ENCODE measurements at regions not wholly inside any gene's neighbourhood (a gene's known extent, or its start where the extent isn't known, plus 50 kb on each side); places are given as distances from the start of the nearest gene placed in this dataset.
"Not testable (repeated sequence)": the region's sequence is repeated elsewhere in the genome, so short reads cannot be mapped to it uniquely, and the experiment has no call there.

- no peak for DNase-seq (ENCODE audit: low read depth)
Measured at GRCh38 chr5:158264264-158264663, 405.3 kb upstream of the CLINT1 start.

GRCh38 chr5:158261674-158262367, 402.9 kb upstream of the CLINT1 start:
- no peak for DNase-seq (ENCODE audit: low read depth)

- DNase-seq (ENCODE audit: low read depth): no peak
Measured at GRCh38 chr5:158256096-158256495, 397.2 kb upstream of the CLINT1 start.

- no peak for DNase-seq (ENCODE audit: low read depth)
Measured at GRCh38 chr5:158255609-158256008, 396.7 kb upstream of the CLINT1 start.

DNA sequence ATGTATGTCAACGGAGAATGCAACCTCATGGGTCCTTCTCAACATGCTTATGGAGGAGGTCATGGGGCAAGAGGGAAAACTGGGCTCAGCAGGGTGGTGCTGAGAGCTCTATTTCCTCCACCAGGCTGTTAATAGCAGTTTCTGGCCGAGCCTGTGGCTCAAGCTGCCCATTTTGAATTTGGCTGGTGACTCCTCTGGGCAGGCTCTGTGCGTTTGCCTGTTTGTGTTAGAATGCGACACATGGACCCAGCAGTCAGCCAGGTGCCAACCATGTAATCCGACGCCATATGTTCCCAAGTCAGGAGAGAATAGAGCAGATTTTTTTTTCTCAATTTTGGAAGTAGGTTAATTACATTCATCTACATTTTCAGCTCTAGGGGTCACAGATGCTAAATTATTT, 387.7 kb upstream of the CLINT1 start:
- DNase-seq (ENCODE audit: low read depth): no peak

- DNase-seq (ENCODE audit: low read depth): no peak
Measured at GRCh38 chr5:158245513-158245912, 386.6 kb upstream of the CLINT1 start.

- no peak for DNase-seq (ENCODE audit: low read depth)
Measured at GRCh38 chr5:158244882-158245281, 385.9 kb upstream of the CLINT1 start.

GRCh38 chr5:158236511-158237335, 377.8 kb upstream of the CLINT1 start:
- DNase-seq (ENCODE audit: low read depth): no peak

- no peak for DNase-seq (ENCODE audit: low read depth)
Measured at GRCh38 chr5:158235159-158235547, 376.2 kb upstream of the CLINT1 start.

- DNase-seq (ENCODE audit: low read depth): no peak
Measured at GRCh38 chr5:158234323-158235158, 375.6 kb upstream of the CLINT1 start.

DNA sequence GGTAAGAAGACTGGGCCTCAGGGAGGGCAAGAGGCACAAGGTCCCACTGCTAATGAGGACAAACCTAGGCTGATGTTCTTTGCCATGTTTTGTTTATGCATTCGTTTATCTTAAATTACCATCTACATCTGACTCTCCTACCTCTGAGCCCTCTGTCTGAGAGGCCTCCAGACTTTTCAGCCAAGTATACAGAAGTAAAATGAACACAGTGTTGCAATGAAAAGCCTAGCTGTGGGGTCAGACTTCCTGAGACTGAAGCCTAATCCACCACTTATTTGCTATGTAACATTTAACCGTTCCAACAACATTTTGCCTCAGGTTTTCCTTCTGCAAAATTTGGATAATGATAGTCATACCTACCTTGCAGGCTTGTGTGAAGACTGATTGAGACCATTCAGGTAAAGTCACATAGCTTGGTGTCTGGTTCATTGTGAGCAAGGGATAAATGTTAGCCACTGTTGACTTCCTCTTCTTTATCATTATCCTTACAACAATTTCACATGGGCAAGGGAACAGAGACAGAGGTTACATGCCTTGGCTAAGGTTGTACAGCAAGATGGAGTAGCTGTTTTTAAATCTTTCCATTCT, 374.9 kb upstream of the CLINT1 start:
- DNase-seq (ENCODE audit: low read depth): no peak

DNA sequence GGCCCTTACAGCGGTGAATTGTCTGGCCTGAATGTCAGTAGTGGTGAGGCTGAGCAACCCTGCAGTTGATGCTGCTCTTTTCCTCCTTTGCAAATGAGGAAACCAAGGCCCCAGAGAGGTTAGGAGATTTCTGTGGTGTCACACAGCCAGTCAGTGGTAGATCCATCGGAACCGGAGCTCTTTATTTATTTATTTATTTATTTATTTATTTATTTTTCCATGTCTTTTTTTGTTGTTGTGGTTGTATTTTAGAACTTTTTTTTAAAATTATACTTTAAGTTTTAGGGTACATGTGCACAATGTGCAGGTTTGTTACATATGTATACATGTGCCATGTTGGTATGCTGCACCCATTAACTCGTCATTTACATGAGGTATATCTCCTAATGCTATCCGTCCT, 368.4 kb upstream of the CLINT1 start:
- DNase-seq (ENCODE audit: low read depth): not testable (repeated sequence)

- DNase-seq (ENCODE audit: low read depth): no peak
Measured at GRCh38 chr5:158226496-158226895, 367.6 kb upstream of the CLINT1 start.

- no peak for DNase-seq (ENCODE audit: low read depth)
Measured at GRCh38 chr5:158224253-158224652, 365.3 kb upstream of the CLINT1 start.

- no peak for DNase-seq (ENCODE audit: low read depth)
Measured at GRCh38 chr5:158223054-158223600, 364.2 kb upstream of the CLINT1 start.

GRCh38 chr5:158212917-158213316, 354.0 kb upstream of the CLINT1 start:
- DNase-seq (ENCODE audit: low read depth): no peak

DNA sequence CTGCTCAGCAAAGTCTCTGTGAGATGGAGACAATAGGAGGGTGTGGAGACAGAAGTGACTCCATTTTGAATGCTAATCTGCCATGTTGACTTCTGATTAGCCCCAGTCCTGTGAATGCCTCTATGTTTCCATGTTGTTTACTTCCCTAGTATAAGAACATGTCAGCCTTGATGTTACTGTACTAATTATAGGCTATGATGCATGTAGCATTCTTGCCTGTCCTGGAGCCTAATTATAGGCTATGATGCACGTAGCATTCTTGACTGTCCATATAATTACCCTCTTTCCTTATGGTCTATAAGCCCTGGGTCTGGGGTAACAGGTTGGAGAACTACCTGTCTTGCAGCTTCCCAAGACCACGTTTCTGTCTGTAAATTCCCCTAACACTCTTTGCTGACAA, 353.3 kb upstream of the CLINT1 start:
- DNase-seq (ENCODE audit: low read depth): no peak

GRCh38 chr5:158209219-158209908, 350.4 kb upstream of the CLINT1 start:
- DNase-seq (ENCODE audit: low read depth): no peak

- DNase-seq (ENCODE audit: low read depth): no peak
Measured at GRCh38 chr5:158207733-158208132, 348.8 kb upstream of the CLINT1 start.

- DNase-seq (ENCODE audit: low read depth): no peak
Measured at GRCh38 chr5:158205992-158206391, 347.0 kb upstream of the CLINT1 start.

DNA sequence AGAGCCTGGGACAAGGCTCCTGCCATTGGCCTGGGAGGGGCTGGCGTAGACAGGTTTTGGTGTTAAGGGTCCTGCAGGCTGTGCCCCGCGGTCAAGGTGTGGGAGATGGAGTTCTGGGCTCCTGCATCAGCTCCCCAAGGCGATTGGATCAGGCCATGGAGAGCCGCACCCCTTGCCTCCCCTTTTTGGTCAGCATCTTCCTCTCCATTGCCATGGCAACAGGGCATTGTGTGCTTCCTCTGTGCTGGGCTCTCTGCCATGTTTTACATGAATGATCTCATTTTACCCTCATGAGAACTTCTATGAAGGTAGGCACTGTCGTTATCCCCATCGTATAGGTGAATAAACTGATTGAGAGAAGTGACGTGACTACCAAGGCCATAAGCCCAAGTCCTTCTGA, 344.3 kb upstream of the CLINT1 start:
- no peak for DNase-seq (ENCODE audit: low read depth)

Measured in activated T-cell treated with anti-CD3 and anti-CD28 coated beads for 1 hour (primary cell).